ENCODE measurements at regions not wholly inside any gene's neighbourhood (a gene's known extent, or its start where the extent isn't known, plus 50 kb on each side); places are given as distances from the start of the nearest gene placed in this dataset.

DNA sequence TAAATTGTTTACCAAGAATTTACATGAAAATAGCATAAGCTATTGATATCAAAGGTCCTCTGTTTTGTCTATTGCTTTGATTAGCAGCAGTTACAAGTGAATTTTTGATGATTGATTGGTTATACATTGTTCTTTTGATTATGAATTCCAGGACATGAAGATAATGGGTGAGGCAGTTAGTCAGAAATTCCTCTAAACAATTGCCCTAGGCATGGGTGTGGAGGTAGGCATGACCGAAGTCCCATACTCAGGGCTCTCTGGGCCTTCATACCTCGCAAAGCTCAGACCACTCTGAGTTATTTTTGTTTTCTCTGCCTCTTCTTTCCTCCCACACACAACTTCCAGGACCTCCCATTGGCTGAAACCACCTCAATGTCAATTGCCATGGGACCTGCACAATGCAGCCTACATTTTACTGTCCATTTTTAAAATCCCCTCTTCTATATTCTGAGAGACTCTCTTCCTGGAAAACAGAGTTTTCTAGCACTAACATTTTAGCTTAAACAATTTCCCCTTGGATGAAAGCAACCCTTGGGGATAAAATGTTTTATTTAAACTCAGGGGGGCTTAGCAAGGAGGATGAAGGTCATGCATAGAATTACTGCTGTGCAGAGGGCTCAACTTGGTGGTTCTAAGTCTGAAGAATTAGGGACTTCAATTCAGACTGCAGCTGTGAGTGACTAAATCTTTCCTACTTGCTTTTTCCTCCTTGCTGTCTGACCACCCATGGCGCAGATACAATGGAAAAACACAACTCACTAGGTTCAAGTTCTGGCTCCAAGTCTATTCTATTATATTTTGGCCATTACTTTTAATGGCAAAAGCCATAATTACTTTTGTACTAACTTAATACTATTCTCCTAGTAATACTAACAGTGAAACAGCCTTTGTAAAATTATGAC is 594.8 kb downstream of the NTRK3 start:
- TF ChIP-seq CTCF (IDR thresholded peaks at IDR 0.05) (no peak), POLR2A (IDR thresholded peaks at IDR 0.05) (no peak)
